ENCODE measurements at regions not wholly inside any gene's neighbourhood (a gene's known extent, or its start where the extent isn't known, plus 50 kb on each side); places are given as distances from the start of the nearest gene placed in this dataset.

GRCh38 chr9:81083854-81084512 lies 605.4 kb downstream of the TLE1 start:
- ATAC-seq (ENCODE audit: low read depth) (no peak), DNase-seq (no peak)
- Mint-ChIP-seq H3K9me3 (no peaks in the 10 kb centered on the region), H3K36me3 (no peaks in the 10 kb centered on the region), H3K27me3 (no peaks in the 10 kb centered on the region), H3K4me3 (no peak overlapping the region), H3K27ac (no peak overlapping the region), H3K4me1 (no peaks in the 10 kb centered on the region)
- POLR2A ChIA-PET: no interaction called here

- H3K27me3 Mint-ChIP-seq: no peaks in the 10 kb centered on the region
- H3K27ac Mint-ChIP-seq: no peak overlapping the region
- H3K9me3 Mint-ChIP-seq: no peaks in the 10 kb centered on the region
- POLR2A ChIA-PET: no interaction called here
- no peak overlapping the region for H3K4me3 Mint-ChIP-seq
- no peaks in the 10 kb centered on the region for H3K4me1 Mint-ChIP-seq
- H3K36me3 Mint-ChIP-seq: no peaks in the 10 kb centered on the region
- DNase-seq (no peak), ATAC-seq (ENCODE audit: low read depth) (no peak)
These were observed 606.3 kb downstream of the TLE1 start for GRCh38 chr9:81083067-81083466.

GRCh38 chr9:81082221-81082620 lies 607.1 kb downstream of the TLE1 start:
- Mint-ChIP-seq H3K4me1 (no peaks in the 10 kb centered on the region), H3K9me3 (no peaks in the 10 kb centered on the region), H3K36me3 (no peaks in the 10 kb centered on the region), H3K4me3 (no peak overlapping the region), H3K27me3 (no peaks in the 10 kb centered on the region), H3K27ac (no peak overlapping the region)
- POLR2A ChIA-PET: no interaction called here
- DNase-seq: no peak
- ATAC-seq (ENCODE audit: low read depth): no peak

GRCh38 chr9:81080900-81081299 lies 608.4 kb downstream of the TLE1 start:
- no peak overlapping the region for H3K4me3 Mint-ChIP-seq
- no peak overlapping the region for H3K27ac Mint-ChIP-seq
- H3K4me1 Mint-ChIP-seq: no peaks in the 10 kb centered on the region
- H3K36me3 Mint-ChIP-seq: no peaks in the 10 kb centered on the region
- H3K9me3 Mint-ChIP-seq: no peaks in the 10 kb centered on the region
- POLR2A ChIA-PET: no interaction called here
- ATAC-seq (ENCODE audit: low read depth) (no peak), DNase-seq (no peak)
- no peaks in the 10 kb centered on the region for H3K27me3 Mint-ChIP-seq

GRCh38 chr9:81080185-81080584 lies 609.2 kb downstream of the TLE1 start:
- no peaks in the 10 kb centered on the region for H3K36me3 Mint-ChIP-seq
- no peaks in the 10 kb centered on the region for H3K9me3 Mint-ChIP-seq
- ATAC-seq (ENCODE audit: low read depth) (no peak), DNase-seq (no peak)
- no peaks in the 10 kb centered on the region for H3K4me1 Mint-ChIP-seq
- H3K4me3 Mint-ChIP-seq: no peak overlapping the region
- H3K27ac Mint-ChIP-seq: no peak overlapping the region
- POLR2A ChIA-PET: no interaction called here
- H3K27me3 Mint-ChIP-seq: no peaks in the 10 kb centered on the region

GRCh38 chr9:81079055-81079454 lies 610.3 kb downstream of the TLE1 start:
- Mint-ChIP-seq H3K36me3 (no peaks in the 10 kb centered on the region), H3K4me3 (no peak overlapping the region), H3K27ac (no peak overlapping the region), H3K4me1 (no peaks in the 10 kb centered on the region), H3K27me3 (no peaks in the 10 kb centered on the region), H3K9me3 (no peaks in the 10 kb centered on the region)
- POLR2A ChIA-PET: no interaction called here
- ATAC-seq (ENCODE audit: low read depth) (no peak), DNase-seq (no peak)

GRCh38 chr9:81078555-81078954 lies 610.8 kb downstream of the TLE1 start:
- DNase-seq (no peak), ATAC-seq (ENCODE audit: low read depth) (no peak)
- H3K4me1 Mint-ChIP-seq: no peaks in the 10 kb centered on the region
- H3K36me3 Mint-ChIP-seq: no peaks in the 10 kb centered on the region
- POLR2A ChIA-PET: no interaction called here
- no peak overlapping the region for H3K4me3 Mint-ChIP-seq
- H3K27ac Mint-ChIP-seq: no peak overlapping the region
- no peaks in the 10 kb centered on the region for H3K9me3 Mint-ChIP-seq
- no peaks in the 10 kb centered on the region for H3K27me3 Mint-ChIP-seq

- POLR2A ChIA-PET: no interaction called here
- H3K36me3 Mint-ChIP-seq: no peaks in the 10 kb centered on the region
- no peaks in the 10 kb centered on the region for H3K4me1 Mint-ChIP-seq
- H3K27me3 Mint-ChIP-seq: no peaks in the 10 kb centered on the region
- no peak overlapping the region for H3K27ac Mint-ChIP-seq
- H3K9me3 Mint-ChIP-seq: no peaks in the 10 kb centered on the region
- DNase-seq (no peak), ATAC-seq (ENCODE audit: low read depth) (no peak)
- no peak overlapping the region for H3K4me3 Mint-ChIP-seq
These were observed 611.8 kb downstream of the TLE1 start for GRCh38 chr9:81077572-81077971.

- no peak for DNase-seq
- peaks cover 3% of the 10 kb centered on the region for H3K9me3 Mint-ChIP-seq
- ATAC-seq (ENCODE audit: low read depth): no peak
- no peaks in the 10 kb centered on the region for H3K4me1 Mint-ChIP-seq
- H3K36me3 Mint-ChIP-seq: no peaks in the 10 kb centered on the region
- no peaks in the 10 kb centered on the region for H3K27me3 Mint-ChIP-seq
- POLR2A ChIA-PET: no interaction called here
- no peak overlapping the region for H3K27ac Mint-ChIP-seq
- H3K4me3 Mint-ChIP-seq: no peak overlapping the region
These were observed 613.2 kb downstream of the TLE1 start for GRCh38 chr9:81076131-81076530.

- DNase-seq: no peak
- peaks cover 3% of the 10 kb centered on the region for H3K9me3 Mint-ChIP-seq
- H3K4me1 Mint-ChIP-seq: no peaks in the 10 kb centered on the region
- no peak overlapping the region for H3K27ac Mint-ChIP-seq
- no peaks in the 10 kb centered on the region for H3K27me3 Mint-ChIP-seq
- no peak for ATAC-seq (ENCODE audit: low read depth)
- no peaks in the 10 kb centered on the region for H3K36me3 Mint-ChIP-seq
- POLR2A ChIA-PET: no interaction called here
- no peak overlapping the region for H3K4me3 Mint-ChIP-seq
These were observed 615.1 kb downstream of the TLE1 start for GRCh38 chr9:81074221-81074620.

GRCh38 chr9:81073821-81074220 lies 615.5 kb downstream of the TLE1 start:
- Mint-ChIP-seq H3K36me3 (no peaks in the 10 kb centered on the region), H3K27me3 (no peaks in the 10 kb centered on the region), H3K4me3 (no peak overlapping the region), H3K4me1 (no peaks in the 10 kb centered on the region), H3K9me3 (peaks cover 3% of the 10 kb centered on the region), H3K27ac (no peak overlapping the region)
- POLR2A ChIA-PET: no interaction called here
- no peak for ATAC-seq (ENCODE audit: low read depth)
- DNase-seq: no peak

GRCh38 chr9:81072758-81073157 lies 616.6 kb downstream of the TLE1 start:
- Mint-ChIP-seq H3K36me3 (no peaks in the 10 kb centered on the region), H3K4me3 (no peak overlapping the region), H3K9me3 (peaks cover 3% of the 10 kb centered on the region), H3K4me1 (no peaks in the 10 kb centered on the region), H3K27ac (no peak overlapping the region), H3K27me3 (no peaks in the 10 kb centered on the region)
- no peak for ATAC-seq (ENCODE audit: low read depth)
- DNase-seq: no peak
- POLR2A ChIA-PET: no interaction called here

GRCh38 chr9:81071108-81071507 lies 618.2 kb downstream of the TLE1 start:
- Mint-ChIP-seq H3K9me3 (peaks cover 4% of the 10 kb centered on the region), H3K36me3 (no peaks in the 10 kb centered on the region), H3K4me3 (no peak overlapping the region), H3K4me1 (no peaks in the 10 kb centered on the region), H3K27me3 (no peaks in the 10 kb centered on the region), H3K27ac (no peak overlapping the region)
- ATAC-seq (ENCODE audit: low read depth): no peak
- POLR2A ChIA-PET: no interaction called here
- no peak for DNase-seq

GRCh38 chr9:81070689-81071088 lies 618.7 kb downstream of the TLE1 start:
- DNase-seq (no peak), ATAC-seq (ENCODE audit: low read depth) (no peak)
- POLR2A ChIA-PET: no interaction called here
- Mint-ChIP-seq H3K36me3 (no peaks in the 10 kb centered on the region), H3K4me1 (no peaks in the 10 kb centered on the region), H3K27ac (no peak overlapping the region), H3K9me3 (peaks cover 4% of the 10 kb centered on the region), H3K4me3 (no peak overlapping the region), H3K27me3 (no peaks in the 10 kb centered on the region)

- no peak for ATAC-seq (ENCODE audit: low read depth)
- no peaks in the 10 kb centered on the region for H3K4me1 Mint-ChIP-seq
- no peaks in the 10 kb centered on the region for H3K36me3 Mint-ChIP-seq
- no peak for DNase-seq
- peaks cover 4% of the 10 kb centered on the region for H3K9me3 Mint-ChIP-seq
- H3K4me3 Mint-ChIP-seq: no peak overlapping the region
- POLR2A ChIA-PET: no interaction called here
- H3K27me3 Mint-ChIP-seq: no peaks in the 10 kb centered on the region
- H3K27ac Mint-ChIP-seq: no peak overlapping the region
These were observed 619.4 kb downstream of the TLE1 start for GRCh38 chr9:81069923-81070322.

Measured in activated naive CD8-positive, alpha-beta T cell treated with anti-CD3 and anti-CD28 coated beads, Interleukin-2, amount 10 ng/mL, durations not matched to agents 7 days and 5 days (primary cell).